Activated CD4-positive, alpha-beta memory T cell treated with anti-CD3 and anti-CD28 coated beads, Interleukin-2, amount 10 ng/mL, durations not matched to agents 7 days and 5 days (primary cell): ENCODE measurements at regions not wholly inside any gene's neighbourhood (a gene's known extent, or its start where the extent isn't known, plus 50 kb on each side); places are given as distances from the start of the nearest gene placed in this dataset.
"Not testable (repeated sequence)": the region's sequence is repeated elsewhere in the genome, so short reads cannot be mapped to it uniquely, and the experiment has no call there.

ENCODE experiments used
- CTCF ChIA-PET: fragments of 350-600 bp; sonication (Branson Sonifier 250); formaldehyde crosslinking; loops from one replicate; lab custom pipeline; 2021; ENCODE audit warnings: antibody characterized with exemption, inconsistent platforms; lab: Charles Lee
- POLR2A ChIA-PET: fragments of 350-600 bp; sonication (Branson Sonifier 250); formaldehyde crosslinking; loops from one replicate; lab custom pipeline; 2021; ENCODE audit warnings: antibody characterized with exemption; lab: Charles Lee
- DNase-seq: peaks from one replicate; pipeline ENCODE4 v3.0.0-alpha.2; 2020
- H3K27ac Mint-ChIP-seq: one replicate; pipeline ENCODE4 v1.8.0; 2021; ENCODE audit warnings: mild to moderate bottlenecking, mixed read lengths
- H3K27me3 Mint-ChIP-seq: one replicate; pipeline ENCODE4 v1.8.0; 2021; ENCODE audit warnings: mixed read lengths
- H3K36me3 Mint-ChIP-seq: one replicate; pipeline ENCODE4 v1.8.0; 2021; ENCODE audit warnings: low read depth, mixed read lengths
- H3K4me1 Mint-ChIP-seq: one replicate; pipeline ENCODE4 v1.8.0; 2021; ENCODE audit warnings: mixed read lengths
- H3K4me3 Mint-ChIP-seq: one replicate; pipeline ENCODE4 v1.8.0; 2021; ENCODE audit warnings: mild to moderate bottlenecking, mixed read lengths
- H3K9me3 Mint-ChIP-seq: one replicate; pipeline ENCODE4 v1.8.0; 2021; ENCODE audit warnings: mixed read lengths

DNA sequence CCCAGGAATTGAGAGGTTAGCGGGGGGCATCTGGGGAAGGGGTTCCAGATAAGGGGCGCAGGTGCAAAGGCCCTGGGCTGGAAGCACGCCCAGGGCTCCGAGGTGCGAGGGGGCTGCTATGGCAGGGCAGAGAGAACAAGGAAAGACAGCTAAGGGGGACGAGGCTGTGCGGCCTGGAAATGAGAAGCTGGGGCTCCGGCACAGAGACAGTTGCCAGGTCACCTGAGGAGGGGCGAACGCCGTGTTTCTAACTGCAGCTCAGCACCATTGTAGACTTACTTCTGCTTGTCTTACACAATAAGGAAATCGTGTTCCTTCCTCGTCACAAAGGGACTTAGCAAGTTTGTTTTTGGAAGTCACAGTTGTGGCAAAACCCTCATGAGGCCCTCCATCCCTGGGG lies 68.9 kb upstream of the TBXT start:
- no peak overlapping the region for H3K4me3 Mint-ChIP-seq
- H3K36me3 Mint-ChIP-seq: no peaks in the 10 kb centered on the region
- ChIA-PET CTCF (interaction anchor here (1.9 kb wide), 1 partner anchor 16 kb away, joined by 12 read pairs; no protein-coding TSS in a partner anchor), POLR2A (no interaction called here)
- H3K4me1 Mint-ChIP-seq: peaks cover 18% of the 10 kb centered on the region
- H3K27ac Mint-ChIP-seq: no peak overlapping the region
- no peak for DNase-seq
- H3K27me3 Mint-ChIP-seq: peaks cover 44% of the 10 kb centered on the region
- H3K9me3 Mint-ChIP-seq: no peaks in the 10 kb centered on the region

DNA sequence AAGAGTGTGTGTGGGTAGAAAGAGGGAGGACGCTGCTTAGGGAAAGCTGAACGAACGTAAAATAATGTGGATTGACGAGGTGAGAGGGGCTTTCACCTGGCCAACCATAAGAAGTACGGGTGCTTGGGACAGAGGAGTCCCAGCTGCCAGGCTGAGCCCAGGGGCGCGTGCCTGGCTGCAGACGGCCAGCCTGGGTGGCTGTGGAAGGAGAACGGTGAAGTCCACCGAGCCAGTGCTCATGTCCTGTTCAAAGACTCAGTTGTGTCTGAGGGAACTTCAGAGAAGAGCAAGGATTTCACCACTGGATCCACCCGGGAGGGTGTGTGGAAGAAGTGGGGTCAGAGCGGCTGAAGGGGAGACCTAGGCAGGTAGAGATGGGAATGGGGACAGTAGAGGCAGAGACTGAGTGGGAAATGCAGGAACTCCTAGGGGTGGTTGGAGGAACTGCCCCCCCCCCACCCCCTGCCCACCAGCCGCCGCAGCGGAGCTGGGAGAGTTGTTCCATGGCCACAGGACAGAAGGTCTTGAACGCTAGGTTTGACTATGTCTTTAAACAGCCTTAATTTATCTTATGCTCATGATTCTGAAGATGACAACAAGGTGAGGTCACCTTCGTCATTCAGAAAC lies 68.1 kb upstream of the TBXT start:
- ChIA-PET CTCF (interaction anchor here (0.6 to 2.0 kb wide), 17 partner anchors 9 to 304 kb away, joined by 3 to 23 read pairs (median 5); no protein-coding TSS in a partner anchor), POLR2A (interaction anchor here (0.9 to 1.1 kb wide), 4 partner anchors 8 to 24 kb away, joined by 4 to 5 read pairs (median 4); no protein-coding TSS in a partner anchor)
- Mint-ChIP-seq H3K4me1 (peaks cover 22% of the 10 kb centered on the region), H3K27me3 (peaks cover 39% of the 10 kb centered on the region), H3K9me3 (no peaks in the 10 kb centered on the region), H3K4me3 (no peak overlapping the region), H3K27ac (peak overlapping the region; percentile 11), H3K36me3 (no peaks in the 10 kb centered on the region)
- no peak for DNase-seq

DNA sequence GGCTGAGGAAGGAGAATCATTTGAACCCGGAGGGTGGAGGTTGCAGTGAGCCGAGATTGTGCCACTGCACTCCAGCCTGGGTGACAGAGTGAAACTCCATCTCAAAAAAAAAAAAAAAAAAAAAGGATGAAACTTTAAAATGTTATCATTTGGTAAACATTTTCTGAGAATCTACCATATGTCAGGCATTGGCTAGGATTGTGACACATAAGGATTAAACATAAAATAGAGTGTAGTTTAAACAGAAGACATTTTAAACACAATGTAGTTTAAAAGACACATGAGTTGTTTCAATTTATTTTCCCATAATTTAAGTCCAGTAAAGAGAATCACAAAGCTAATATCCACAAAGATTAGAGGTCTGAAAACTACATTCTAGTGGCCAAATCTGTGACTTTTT lies 63.5 kb upstream of the TBXT start:
- H3K27ac Mint-ChIP-seq, CTCF ChIA-PET, H3K4me3 Mint-ChIP-seq, H3K9me3 Mint-ChIP-seq, POLR2A ChIA-PET, H3K36me3 Mint-ChIP-seq, DNase-seq: not testable (repeated sequence)
- H3K27me3 Mint-ChIP-seq: peaks cover 43% of the 10 kb centered on the region
- peaks cover 36% of the 10 kb centered on the region for H3K4me1 Mint-ChIP-seq

DNA sequence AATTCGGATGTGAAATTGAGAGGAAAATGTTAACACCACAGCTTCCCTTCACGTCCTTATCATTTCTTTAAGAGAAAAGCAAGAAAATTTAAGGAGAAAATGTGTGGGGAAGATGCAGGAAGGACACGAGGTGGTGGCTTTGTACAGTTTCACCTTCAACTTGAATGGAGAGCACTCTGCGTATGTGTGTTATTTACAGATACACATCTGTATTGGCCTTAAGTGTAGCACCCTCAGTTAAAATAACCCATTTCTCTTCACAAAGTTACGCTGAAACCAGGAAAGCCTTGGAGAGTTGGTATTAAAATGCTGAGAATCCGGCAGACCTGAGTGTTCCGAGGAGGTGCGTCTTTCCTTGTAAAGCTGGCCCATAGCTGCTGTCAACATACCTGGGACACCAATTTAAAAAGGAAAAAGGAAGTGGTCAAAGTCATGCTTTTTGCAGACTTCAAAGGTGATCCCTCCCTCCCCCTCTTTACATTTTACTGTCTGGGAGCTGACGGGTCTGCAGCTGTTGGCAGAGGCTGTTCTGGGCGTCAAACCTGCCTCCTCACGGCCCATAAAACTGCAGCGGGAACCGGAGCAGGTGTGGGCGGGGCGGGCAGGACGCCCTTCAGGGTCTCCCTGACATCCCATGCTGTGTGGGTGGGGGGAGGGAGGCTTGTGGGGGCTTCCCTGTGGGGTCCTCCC lies 61.3 kb upstream of the TBXT start:
- Mint-ChIP-seq H3K36me3 (no peaks in the 10 kb centered on the region), H3K9me3 (no peaks in the 10 kb centered on the region), H3K27ac (no peak overlapping the region), H3K4me1 (peaks cover 24% of the 10 kb centered on the region), H3K4me3 (no peak overlapping the region), H3K27me3 (peaks cover 57% of the 10 kb centered on the region)
- POLR2A ChIA-PET: interaction anchor here (0.7 kb wide), 2 partner anchors 30 to 239 kb away, joined by 3 to 4 read pairs; no protein-coding TSS in a partner anchor
- CTCF ChIA-PET: no interaction called here
- no peak for DNase-seq

DNA sequence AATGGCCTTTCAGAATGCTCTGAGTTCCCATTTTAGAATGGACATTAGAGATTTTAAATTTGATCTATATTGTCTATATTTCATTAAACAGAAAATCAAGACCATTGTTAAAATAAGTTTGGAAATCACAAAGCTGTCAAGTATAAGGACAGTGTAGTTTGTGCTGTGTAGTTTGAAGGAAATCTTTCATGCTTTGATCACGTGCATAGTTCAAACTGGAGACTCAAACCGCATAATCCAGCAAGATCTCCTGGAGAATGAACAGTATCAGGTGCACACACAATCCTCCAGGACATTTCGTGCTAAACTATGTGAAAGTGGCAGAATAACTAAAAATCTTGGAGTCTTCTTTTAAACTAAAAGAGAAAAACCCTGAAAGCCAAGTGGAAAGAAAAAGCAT lies 60.8 kb upstream of the TBXT start:
- Mint-ChIP-seq H3K27ac (no peak overlapping the region), H3K4me1 (peaks cover 24% of the 10 kb centered on the region), H3K9me3 (no peaks in the 10 kb centered on the region), H3K27me3 (peaks cover 62% of the 10 kb centered on the region), H3K36me3 (no peaks in the 10 kb centered on the region), H3K4me3 (no peak overlapping the region)
- ChIA-PET POLR2A (no interaction called here), CTCF (no interaction called here)
- DNase-seq: no peak

DNA sequence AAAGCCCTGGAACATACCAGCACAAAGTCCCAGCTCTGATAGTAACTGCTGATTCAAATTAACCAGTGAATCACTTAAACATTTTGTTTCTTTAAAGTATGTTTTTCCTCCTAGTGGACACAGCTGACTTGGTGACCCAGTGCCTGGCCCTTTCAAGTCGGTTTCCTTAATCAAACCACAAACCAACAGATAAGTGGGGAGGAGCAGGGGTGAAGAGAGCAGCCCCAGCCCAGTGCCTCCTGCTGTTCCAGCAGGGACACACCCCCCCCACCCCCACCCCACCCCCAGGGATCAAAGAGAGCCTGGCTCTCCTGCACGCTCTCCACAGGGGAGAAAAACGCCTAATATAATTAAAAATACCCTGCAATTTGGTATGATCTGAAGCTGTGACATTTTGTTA lies 55.4 kb upstream of the TBXT start:
- CTCF ChIA-PET: no interaction called here
- Mint-ChIP-seq H3K27ac (no peak overlapping the region), H3K4me1 (peaks cover 7% of the 10 kb centered on the region), H3K27me3 (peaks cover 50% of the 10 kb centered on the region), H3K9me3 (no peaks in the 10 kb centered on the region), H3K36me3 (no peaks in the 10 kb centered on the region), H3K4me3 (no peak overlapping the region)
- POLR2A ChIA-PET: no interaction called here
- DNase-seq: no peak

DNA sequence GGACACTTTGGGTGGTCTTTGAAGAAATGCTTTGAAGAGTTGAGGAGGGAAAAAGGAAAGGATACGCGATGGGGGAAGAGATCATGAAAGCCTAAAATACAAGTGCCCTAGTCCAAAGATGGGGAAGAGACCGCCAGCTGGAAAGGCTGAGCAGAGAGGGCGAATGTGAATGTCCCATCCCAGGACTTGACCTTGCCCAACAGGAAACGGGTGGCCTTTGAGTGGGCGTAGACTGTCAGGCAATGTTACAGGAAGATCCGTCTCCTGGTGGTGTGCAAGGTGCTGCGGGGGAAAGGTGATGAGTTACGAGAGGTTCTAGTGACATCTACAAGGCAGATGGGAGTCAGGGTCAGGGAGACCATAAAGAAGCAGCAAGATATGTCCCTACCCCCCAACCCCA lies 55.0 kb upstream of the TBXT start:
- no peak overlapping the region for H3K27ac Mint-ChIP-seq
- no peaks in the 10 kb centered on the region for H3K36me3 Mint-ChIP-seq
- H3K4me1 Mint-ChIP-seq: peaks cover 7% of the 10 kb centered on the region

DNA sequence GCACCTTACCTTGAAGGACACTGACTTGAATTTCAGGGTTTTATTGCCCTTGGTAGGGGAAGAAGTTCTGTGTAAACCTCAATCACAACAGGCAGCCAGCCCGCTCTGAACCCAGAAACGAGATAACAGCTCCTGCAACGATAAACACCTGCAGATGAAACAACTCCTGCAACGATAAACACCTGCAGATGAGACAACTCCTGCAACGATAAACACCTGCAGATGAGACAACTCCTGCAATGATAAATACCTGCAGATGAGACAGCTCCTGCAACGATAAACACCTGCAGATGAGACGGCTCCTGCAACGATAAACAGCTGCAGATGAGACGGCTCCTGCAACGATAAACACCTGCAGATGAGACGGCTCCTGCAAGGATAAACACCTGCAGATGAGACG lies 54.0 kb upstream of the TBXT start:
- Mint-ChIP-seq H3K27ac (no peak overlapping the region), H3K9me3 (no peaks in the 10 kb centered on the region), H3K4me1 (peaks cover 7% of the 10 kb centered on the region), H3K27me3 (peaks cover 37% of the 10 kb centered on the region), H3K36me3 (no peaks in the 10 kb centered on the region), H3K4me3 (no peak overlapping the region)
- POLR2A ChIA-PET: interaction anchor here (1.4 kb wide), 1 partner anchor 38 kb away, joined by 3 read pairs; no protein-coding TSS in a partner anchor
- DNase-seq: no peak
- CTCF ChIA-PET: interaction anchor here (0.8 kb wide), 1 partner anchor 14 kb away, joined by 3 read pairs; no protein-coding TSS in a partner anchor

More for the DNA sequence above, 55.0 kb upstream of the TBXT start:
- Mint-ChIP-seq H3K27me3 (peaks cover 45% of the 10 kb centered on the region), H3K9me3 (no peaks in the 10 kb centered on the region), H3K4me3 (no peak overlapping the region)
- DNase-seq: no peak
- ChIA-PET CTCF (no interaction called here), POLR2A (no interaction called here)

DNA sequence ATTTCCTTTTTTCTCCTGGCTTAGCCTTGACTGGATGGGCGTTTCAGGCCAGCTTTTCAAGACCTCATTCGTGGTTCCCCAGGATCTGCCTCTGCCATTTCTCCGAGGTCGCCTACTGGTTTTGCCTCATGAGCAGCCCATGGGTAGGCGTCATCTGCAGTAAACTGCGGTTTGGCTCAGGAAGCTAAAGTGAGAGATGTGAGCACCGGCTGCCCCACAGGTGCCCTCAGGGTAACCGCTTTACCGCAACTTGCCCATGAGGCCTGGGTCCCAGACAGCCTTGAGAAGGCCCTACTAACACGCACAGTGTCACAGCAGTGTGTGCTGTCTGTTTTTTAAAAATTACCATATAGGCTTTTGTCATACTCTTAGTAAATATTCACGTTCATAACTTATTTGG lies 53.4 kb upstream of the TBXT start:
- Mint-ChIP-seq H3K36me3 (no peaks in the 10 kb centered on the region), H3K4me3 (no peak overlapping the region), H3K27me3 (peaks cover 33% of the 10 kb centered on the region), H3K9me3 (no peaks in the 10 kb centered on the region), H3K4me1 (peaks cover 7% of the 10 kb centered on the region), H3K27ac (no peak overlapping the region)
- peak; percentile 40 for DNase-seq
- CTCF ChIA-PET: interaction anchor here (0.8 kb wide), 1 partner anchor 14 kb away, joined by 3 read pairs; no protein-coding TSS in a partner anchor
- POLR2A ChIA-PET: interaction anchor here (1.4 kb wide), 1 partner anchor 38 kb away, joined by 3 read pairs; no protein-coding TSS in a partner anchor
